ENCODE measurements at regions not wholly inside any gene's neighbourhood (a gene's known extent, or its start where the extent isn't known, plus 50 kb on each side); places are given as distances from the start of the nearest gene placed in this dataset.
"Not testable (repeated sequence)": the region's sequence is repeated elsewhere in the genome, so short reads cannot be mapped to it uniquely, and the experiment has no call there.

DNA sequence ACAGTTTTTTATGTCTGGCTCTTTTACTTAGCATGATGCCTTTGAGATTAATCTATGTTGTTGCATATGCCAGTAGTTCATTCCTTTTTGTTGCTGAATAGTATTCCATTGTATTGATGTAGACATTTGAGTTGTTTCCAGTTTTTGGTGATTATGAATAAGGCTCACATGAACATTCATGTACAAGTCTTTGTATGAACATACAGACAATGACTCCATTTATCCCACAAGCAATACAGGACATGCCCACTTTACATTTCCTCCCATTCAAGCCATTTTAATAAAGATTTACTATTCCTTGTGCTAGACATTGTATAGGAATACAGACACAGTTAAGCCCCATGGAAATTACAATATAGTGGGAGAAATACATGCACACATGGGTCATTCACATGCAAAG, 118.0 kb downstream of the TRIM43 start:
- TF ChIP-seq, protein P1, sequence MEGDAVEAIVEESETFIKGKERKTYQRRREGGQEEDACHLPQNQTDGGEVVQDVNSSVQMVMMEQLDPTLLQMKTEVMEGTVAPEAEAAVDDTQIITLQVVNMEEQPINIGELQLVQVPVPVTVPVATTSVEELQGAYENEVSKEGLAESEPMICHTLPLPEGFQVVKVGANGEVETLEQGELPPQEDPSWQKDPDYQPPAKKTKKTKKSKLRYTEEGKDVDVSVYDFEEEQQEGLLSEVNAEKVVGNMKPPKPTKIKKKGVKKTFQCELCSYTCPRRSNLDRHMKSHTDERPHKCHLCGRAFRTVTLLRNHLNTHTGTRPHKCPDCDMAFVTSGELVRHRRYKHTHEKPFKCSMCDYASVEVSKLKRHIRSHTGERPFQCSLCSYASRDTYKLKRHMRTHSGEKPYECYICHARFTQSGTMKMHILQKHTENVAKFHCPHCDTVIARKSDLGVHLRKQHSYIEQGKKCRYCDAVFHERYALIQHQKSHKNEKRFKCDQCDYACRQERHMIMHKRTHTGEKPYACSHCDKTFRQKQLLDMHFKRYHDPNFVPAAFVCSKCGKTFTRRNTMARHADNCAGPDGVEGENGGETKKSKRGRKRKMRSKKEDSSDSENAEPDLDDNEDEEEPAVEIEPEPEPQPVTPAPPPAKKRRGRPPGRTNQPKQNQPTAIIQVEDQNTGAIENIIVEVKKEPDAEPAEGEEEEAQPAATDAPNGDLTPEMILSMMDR (conservative IDR thresholded peaks at IDR 0.05 in 1 of 2, IDR thresholded peaks at IDR 0.05 in 1 of 2; ENCODE audit: low read depth in 1 of 2, low read length in 2 of 2), result no peak
- TF ChIP-seq EZH2 (IDR thresholded peaks at IDR 0.05; ENCODE audit: low read length, missing control alignments), result no peak
- Histone ChIP-seq H3K4me1 (ENCODE audit: control insufficient read depth, extremely low read depth, insufficient read depth, low read length) (no peaks in the 10 kb centered on the region), H3K36me3 (ENCODE audit: control insufficient read depth, insufficient read depth, low read length) (no peaks in the 10 kb centered on the region), H3K27ac (ENCODE audit: insufficient read depth, low read length) (no peak overlapping the region), H3K27me3 (ENCODE audit: control insufficient read depth, insufficient read depth, low read length) (peaks cover 6% of the 10 kb centered on the region), H3K9me3 (ENCODE audit: control insufficient read depth, insufficient read depth, low read depth, low read length) (no peaks in the 10 kb centered on the region), H4K20me1 (ENCODE audit: control insufficient read depth, extremely low read depth, insufficient read depth, low read length) (no peaks in the 10 kb centered on the region), H2AFZ (ENCODE audit: low read length) (no peak overlapping the region), H3K9ac (ENCODE audit: insufficient read depth, low read length) (no peak overlapping the region), H3K4me3 (replicated peaks in 1 of 4; ENCODE audit: control extremely low read depth in 1 of 4, insufficient read depth in 1 of 4, low read depth in 3 of 4, low read length in 4 of 4) (no peak overlapping the region), H3K79me2 (ENCODE audit: control insufficient read depth, insufficient read depth, low read length) (no peaks in the 10 kb centered on the region), H3K4me2 (ENCODE audit: extremely low read depth, insufficient read depth, low read length) (no peak overlapping the region)
- no peak for DNase-seq (ENCODE audit: low read depth in 2 of 2)

- H3K79me2 ChIP-seq (ENCODE audit: control insufficient read depth, insufficient read depth, low read length); H4K20me1 ChIP-seq (ENCODE audit: control insufficient read depth, extremely low read depth, insufficient read depth, low read length): not testable (repeated sequence)
Observed at GRCh38 chr2:95713470-95714177, 121.8 kb downstream of the TRIM43 start.

GRCh38 chr2:95714398-95714797, 122.6 kb downstream of the TRIM43 start:
- H3K36me3 ChIP-seq (ENCODE audit: control insufficient read depth, insufficient read depth, low read length); H3K27me3 ChIP-seq (ENCODE audit: control insufficient read depth, insufficient read depth, low read length); H4K20me1 ChIP-seq (ENCODE audit: control insufficient read depth, extremely low read depth, insufficient read depth, low read length); H3K4me3 ChIP-seq (replicated peaks in 1 of 4; ENCODE audit: control extremely low read depth in 1 of 4, insufficient read depth in 1 of 4, low read depth in 3 of 4, low read length in 4 of 4); H2AFZ ChIP-seq (ENCODE audit: low read length); H3K9me3 ChIP-seq (ENCODE audit: control insufficient read depth, insufficient read depth, low read depth, low read length); H3K27ac ChIP-seq (ENCODE audit: insufficient read depth, low read length); H3K79me2 ChIP-seq (ENCODE audit: control insufficient read depth, insufficient read depth, low read length); H3K4me2 ChIP-seq (ENCODE audit: extremely low read depth, insufficient read depth, low read length); DNase-seq (ENCODE audit: low read depth in 2 of 2); H3K4me1 ChIP-seq (ENCODE audit: control insufficient read depth, extremely low read depth, insufficient read depth, low read length); H3K9ac ChIP-seq (ENCODE audit: insufficient read depth, low read length): not testable (repeated sequence)

More at GRCh38 chr2:95713470-95714177, 121.8 kb downstream of the TRIM43 start:
- H3K27me3 ChIP-seq (ENCODE audit: control insufficient read depth, insufficient read depth, low read length); H3K4me2 ChIP-seq (ENCODE audit: extremely low read depth, insufficient read depth, low read length); H3K4me1 ChIP-seq (ENCODE audit: control insufficient read depth, extremely low read depth, insufficient read depth, low read length); H3K9ac ChIP-seq (ENCODE audit: insufficient read depth, low read length); H2AFZ ChIP-seq (ENCODE audit: low read length); DNase-seq (ENCODE audit: low read depth in 2 of 2); H3K36me3 ChIP-seq (ENCODE audit: control insufficient read depth, insufficient read depth, low read length); H3K9me3 ChIP-seq (ENCODE audit: control insufficient read depth, insufficient read depth, low read depth, low read length); H3K4me3 ChIP-seq (replicated peaks in 1 of 4; ENCODE audit: control extremely low read depth in 1 of 4, insufficient read depth in 1 of 4, low read depth in 3 of 4, low read length in 4 of 4); H3K27ac ChIP-seq (ENCODE audit: insufficient read depth, low read length): not testable (repeated sequence)

- H3K4me3 ChIP-seq (replicated peaks in 1 of 4; ENCODE audit: control extremely low read depth in 1 of 4, insufficient read depth in 1 of 4, low read depth in 3 of 4, low read length in 4 of 4), result no peak overlapping the region
- H3K79me2 ChIP-seq (ENCODE audit: control insufficient read depth, insufficient read depth, low read length), result no peaks in the 10 kb centered on the region
- no peak overlapping the region for H3K9ac ChIP-seq (ENCODE audit: insufficient read depth, low read length)
- DNase-seq (ENCODE audit: low read depth in 2 of 2), result no peak
- no peak overlapping the region for H2AFZ ChIP-seq (ENCODE audit: low read length)
- H3K27me3 ChIP-seq (ENCODE audit: control insufficient read depth, insufficient read depth, low read length), result no peaks in the 10 kb centered on the region
- no peaks in the 10 kb centered on the region for H4K20me1 ChIP-seq (ENCODE audit: control insufficient read depth, extremely low read depth, insufficient read depth, low read length)
- H3K4me1 ChIP-seq (ENCODE audit: control insufficient read depth, extremely low read depth, insufficient read depth, low read length), result no peaks in the 10 kb centered on the region
- H3K9me3 ChIP-seq (ENCODE audit: control insufficient read depth, insufficient read depth, low read depth, low read length), result no peaks in the 10 kb centered on the region
- no peak overlapping the region for H3K4me2 ChIP-seq (ENCODE audit: extremely low read depth, insufficient read depth, low read length)
- H3K27ac ChIP-seq (ENCODE audit: insufficient read depth, low read length), result no peak overlapping the region
- TF ChIP-seq, protein P1 (conservative IDR thresholded peaks at IDR 0.05 in 1 of 2, IDR thresholded peaks at IDR 0.05 in 1 of 2; ENCODE audit: low read depth in 1 of 2, low read length in 2 of 2), result no peak
- TF ChIP-seq EZH2 (IDR thresholded peaks at IDR 0.05; ENCODE audit: low read length, missing control alignments), result no peak
- H3K36me3 ChIP-seq (ENCODE audit: control insufficient read depth, insufficient read depth, low read length), result no peaks in the 10 kb centered on the region
Observed at GRCh38 chr2:95719473-95720060, 127.8 kb downstream of the TRIM43 start.
